Transverse colon (tissue), 4 donors: ENCODE measurements at regions not wholly inside any gene's neighbourhood (a gene's known extent, or its start where the extent isn't known, plus 50 kb on each side); places are given as distances from the start of the nearest gene placed in this dataset.

Experiments
- DNase-seq: peaks from one replicate; pipeline ENCODE4 v3.0.0-alpha.2; 2019
- H3K27ac ChIP-seq, 4 donors: fragments of 200-600 bp; sonication (generic); 2 replicates each; pipeline ENCODE4 v1.5.1; 2016 to 2018; ENCODE audit warnings: inconsistent platforms in 4 of 4
- H3K27me3 ChIP-seq: fragments of 200-600 bp; sonication (generic); 2 replicates; pipeline ENCODE4 v1.5.1; 2017; ENCODE audit warnings: inconsistent platforms
- H3K36me3 ChIP-seq, 4 donors: fragments of 200-600 bp; sonication (generic); 2 replicates each; pipeline ENCODE4 v1.5.1; 2017 to 2019; ENCODE audit warnings: inconsistent platforms in 4 of 4
- H3K4me1 ChIP-seq, 4 donors: fragments of 200-600 bp; sonication (generic); 2 replicates each; pipeline ENCODE4 v1.5.1; 2017 to 2020; ENCODE audit warnings: inconsistent platforms in 4 of 4
- H3K4me3 ChIP-seq, 4 donors: fragments of 200-600 bp; sonication (generic); 1 replicate in 1 of 4; 2 replicates in 3 of 4; pipeline versions ENCODE4 v1.5.1 to v1.6.1; 2017 to 2019; ENCODE audit warnings: inconsistent platforms in 4 of 4
- H3K9me3 ChIP-seq, 2 donors: fragments of 200-600 bp; sonication (generic); 2 replicates each; pipeline ENCODE4 v1.5.1; 2017 to 2019; ENCODE audit warnings: inconsistent platforms in 2 of 2
- EP300 ChIP-seq: sonication (generic); formaldehyde crosslinking; IDR thresholded peaks from one replicate; pipeline ENCODE4 v1.6.1; 2017; ENCODE audit warnings: antibody characterized with exemption, low read depth
- POLR2A ChIP-seq: fragments of 450-650 bp; IDR thresholded peaks from one replicate; pipeline ENCODE4 v1.6.1; 2016; ENCODE audit warnings: antibody characterized with exemption, mild to moderate bottlenecking, moderate library complexity
- POLR2AphosphoS5 ChIP-seq, 3 donors: sonication (generic); formaldehyde crosslinking; IDR thresholded peaks; one replicate each; pipeline ENCODE4 v1.6.1; 2016; ENCODE audit warnings: antibody characterized with exemption in 3 of 3
- whole genome bisulfite sequencing, 2 donors: methylation state at CpG; one replicate each; pipeline ENCODE4 v1.1.5; 2018; ENCODE audit warnings: low coverage in 1 of 2; 5-methylcytosine and 5-hydroxymethylcytosine counted together
- in situ Hi-C, 4 donors: fragments of 200-750 bp; cut with MboI; loops; one replicate each; pipeline versions ENCODE4 v1.15.0 to v1.15.1; 2017; ENCODE audit warnings: low sequenced_read_pairs in 3 of 4, low pct_ligation_motif_present in 1 of 4, low pct_unique_long_range_greater_than_20kb in 1 of 4
- intact Hi-C: fragments of 100-400 bp; cut with DNase I; formaldehyde crosslinking; loops from one replicate; pipeline ENCODE4 v1.15.1; 2023; ENCODE audit warnings: low total_unique reads
- TF ChIP-seq, protein P1 (sequence below), 5 experiments: fragments of 200-600 bp in 3 of 5; fragments of 450-650 bp in 2 of 5; sonication (generic) in 3 of 5; IDR thresholded peaks; 1 replicate in 2 of 5; 2 replicates in 3 of 5; pipeline ENCODE4 v1.5.1; 2016 to 2017; ENCODE audit warnings: antibody characterized with exemption in 5 of 5, inconsistent platforms in 3 of 5, mild to moderate bottlenecking in 2 of 5, moderate library complexity in 1 of 5

DNA sequence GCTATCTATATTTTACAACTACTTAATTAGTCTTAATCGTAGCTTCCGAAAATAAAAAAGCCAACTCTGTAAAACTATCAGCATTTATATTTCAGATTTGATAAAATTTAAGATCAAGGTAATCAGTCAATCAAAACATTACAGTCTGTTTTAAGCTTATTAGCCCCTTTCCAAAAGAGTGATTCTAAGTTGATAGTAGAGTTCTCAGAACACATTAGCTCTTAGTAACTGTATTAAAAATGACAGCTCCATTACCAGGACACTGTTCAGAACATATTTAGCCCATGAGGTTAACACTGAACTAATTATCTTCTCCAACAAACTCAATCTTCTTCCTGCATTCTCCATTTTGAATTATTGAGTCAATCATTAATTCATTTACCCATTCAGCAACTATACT is 110.3 kb upstream of the PALS2 start:
- WGBS, 2 donors: 94 to 97% methylated on average over 2 of the region's 2 CpGs
- Histone ChIP-seq H3K27me3 (no peaks in the 10 kb centered on the region), H3K9me3 (no peaks in the 10 kb centered on the region), H3K4me1 (no peaks in the 10 kb centered on the region), H3K27ac (no peak overlapping the region), H3K4me3 (no peak overlapping the region), H3K36me3 (no peaks in the 10 kb centered on the region)
- TF ChIP-seq, protein P1, sequence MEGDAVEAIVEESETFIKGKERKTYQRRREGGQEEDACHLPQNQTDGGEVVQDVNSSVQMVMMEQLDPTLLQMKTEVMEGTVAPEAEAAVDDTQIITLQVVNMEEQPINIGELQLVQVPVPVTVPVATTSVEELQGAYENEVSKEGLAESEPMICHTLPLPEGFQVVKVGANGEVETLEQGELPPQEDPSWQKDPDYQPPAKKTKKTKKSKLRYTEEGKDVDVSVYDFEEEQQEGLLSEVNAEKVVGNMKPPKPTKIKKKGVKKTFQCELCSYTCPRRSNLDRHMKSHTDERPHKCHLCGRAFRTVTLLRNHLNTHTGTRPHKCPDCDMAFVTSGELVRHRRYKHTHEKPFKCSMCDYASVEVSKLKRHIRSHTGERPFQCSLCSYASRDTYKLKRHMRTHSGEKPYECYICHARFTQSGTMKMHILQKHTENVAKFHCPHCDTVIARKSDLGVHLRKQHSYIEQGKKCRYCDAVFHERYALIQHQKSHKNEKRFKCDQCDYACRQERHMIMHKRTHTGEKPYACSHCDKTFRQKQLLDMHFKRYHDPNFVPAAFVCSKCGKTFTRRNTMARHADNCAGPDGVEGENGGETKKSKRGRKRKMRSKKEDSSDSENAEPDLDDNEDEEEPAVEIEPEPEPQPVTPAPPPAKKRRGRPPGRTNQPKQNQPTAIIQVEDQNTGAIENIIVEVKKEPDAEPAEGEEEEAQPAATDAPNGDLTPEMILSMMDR (IDR thresholded peaks at IDR 0.05): no peak
- TF ChIP-seq POLR2AphosphoS5 (IDR thresholded peaks at IDR 0.05): no peak
- TF ChIP-seq POLR2A: no peak
- no peak for TF ChIP-seq EP300
- in situ Hi-C loops (no loop called here), intact Hi-C loops (no loop called here)
- DNase-seq: no peak

DNA sequence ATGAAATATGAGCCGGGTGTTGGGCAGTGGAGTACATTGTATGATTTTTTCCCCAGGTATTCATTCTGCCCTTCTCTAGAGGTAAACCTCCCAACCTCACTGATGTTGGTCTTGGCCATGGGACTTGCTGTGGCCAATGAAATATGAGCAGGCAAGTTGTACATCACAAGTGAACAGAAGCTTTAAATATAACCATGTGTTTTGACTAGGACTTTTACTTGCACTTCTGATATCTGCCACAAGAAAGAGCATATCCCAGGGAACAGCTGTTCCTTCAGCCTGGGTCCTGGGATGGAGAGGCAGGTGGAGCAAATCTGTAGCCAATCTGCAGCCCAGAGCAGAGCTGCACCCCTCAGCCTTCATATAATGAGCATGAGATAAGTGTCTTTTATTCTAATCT is 109.8 kb upstream of the PALS2 start:
- in situ Hi-C loops: no loop called here
- no peaks in the 10 kb centered on the region for H3K4me1 ChIP-seq
- DNase-seq: no peak
- no peaks in the 10 kb centered on the region for H3K36me3 ChIP-seq
- H3K27me3 ChIP-seq: no peaks in the 10 kb centered on the region
- H3K4me3 ChIP-seq: no peak overlapping the region
- no peak overlapping the region for H3K27ac ChIP-seq
- WGBS, 2 donors: 60 to 100% methylated on average over 1 of the region's 1 CpG
- no peak for TF ChIP-seq POLR2AphosphoS5 (IDR thresholded peaks at IDR 0.05)
- no peak for TF ChIP-seq POLR2A
- no peak for TF ChIP-seq EP300
- TF ChIP-seq, protein P1 (IDR thresholded peaks at IDR 0.05): no peak
- H3K9me3 ChIP-seq: no peaks in the 10 kb centered on the region
- intact Hi-C loops: no loop called here

DNA sequence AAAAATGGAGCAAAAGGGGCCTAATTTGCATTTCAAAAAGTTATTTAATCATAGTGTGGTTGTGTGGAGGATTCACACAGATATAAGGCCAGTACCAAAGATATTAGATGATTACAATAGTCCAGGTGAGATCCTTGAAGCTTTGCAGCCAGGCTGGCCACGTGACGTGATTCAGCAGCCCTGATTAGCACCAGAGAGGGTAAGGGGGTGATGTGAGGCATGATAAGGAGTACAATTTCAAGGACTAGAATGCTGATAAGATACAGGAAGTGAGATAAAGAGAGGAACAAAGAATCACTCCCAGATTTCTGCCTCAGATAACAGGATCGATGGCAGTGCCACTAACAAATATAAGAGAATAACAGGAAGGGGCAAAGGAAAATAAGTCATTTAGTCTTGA is 108.4 kb upstream of the PALS2 start:
- 39 to 44% methylated on average over 3 of the region's 3 CpGs for WGBS, 2 donors
- no peaks in the 10 kb centered on the region for H3K36me3 ChIP-seq
- TF ChIP-seq, protein P1 (IDR thresholded peaks at IDR 0.05): no peak
- TF ChIP-seq EP300: no peak
- TF ChIP-seq POLR2AphosphoS5 (IDR thresholded peaks at IDR 0.05): no peak
- no peak for TF ChIP-seq POLR2A
- H3K27me3 ChIP-seq: no peaks in the 10 kb centered on the region
- H3K9me3 ChIP-seq: no peaks in the 10 kb centered on the region
- no peaks in the 10 kb centered on the region for H3K4me1 ChIP-seq
- H3K4me3 ChIP-seq: no peak overlapping the region
- DNase-seq: no peak
- in situ Hi-C loops (no loop called here), intact Hi-C loops (no loop called here)
- no peak overlapping the region for H3K27ac ChIP-seq

DNA sequence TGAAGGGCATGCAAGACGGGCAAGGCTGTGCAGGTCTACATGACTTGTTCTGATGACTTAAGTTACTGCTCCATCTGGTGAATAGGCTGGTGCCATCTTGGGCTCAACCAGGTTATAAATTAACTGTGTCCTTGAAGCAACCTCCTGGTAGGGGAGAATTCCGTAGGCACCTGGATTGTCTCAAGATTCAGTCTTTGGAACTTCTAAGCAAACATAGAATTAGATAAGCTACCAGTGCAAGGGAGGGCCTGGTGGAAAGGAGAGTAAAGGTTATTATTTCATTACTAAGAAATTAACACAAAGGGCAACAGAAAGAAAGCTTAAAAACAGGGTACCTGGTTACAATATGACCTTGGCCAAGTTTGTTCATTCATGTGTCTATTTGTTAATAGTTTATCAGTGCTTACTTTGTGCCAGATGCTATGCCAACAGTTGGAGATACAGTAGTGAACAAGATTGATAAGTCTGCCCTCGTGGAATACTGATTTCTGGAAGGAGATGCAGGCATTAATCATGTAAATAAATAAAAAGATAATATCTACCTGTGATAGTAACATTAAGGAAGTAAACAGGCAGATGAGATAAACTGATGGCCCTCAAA is 107.0 kb upstream of the PALS2 start:
- in situ Hi-C loops: no loop called here
- DNase-seq: no peak
- no peak overlapping the region for H3K27ac ChIP-seq

More for the DNA sequence above, 107.0 kb upstream of the PALS2 start:
- Histone ChIP-seq H3K4me3 (no peak overlapping the region), H3K36me3 (no peaks in the 10 kb centered on the region), H3K9me3 (no peaks in the 10 kb centered on the region), H3K4me1 (no peaks in the 10 kb centered on the region), H3K27me3 (no peaks in the 10 kb centered on the region)
- 72 to 77% methylated on average over 2 to 3 of the region's 3 CpGs for WGBS, 2 donors
- TF ChIP-seq, protein P1 (IDR thresholded peaks at IDR 0.05): no peak
- TF ChIP-seq EP300 (no peak), POLR2AphosphoS5 (IDR thresholded peaks at IDR 0.05) (no peak), POLR2A (no peak)
- intact Hi-C loops: no loop called here
